A673 (cell line): ENCODE measurements at regions not wholly inside any gene's neighbourhood (a gene's known extent, or its start where the extent isn't known, plus 50 kb on each side); places are given as distances from the start of the nearest gene placed in this dataset.

Source experiments
- BruUV-seq: library from RNA; stranded (reverse); fragments of 400-500 nt; replicated peaks from 2 replicates; lab custom pipeline; 2021; lab: Mats Ljungman, UMichigan
- CTCF ChIA-PET: fragments of 300-600 bp; sonication (Branson Sonifier 250); formaldehyde crosslinking; loops from one replicate; lab custom pipeline; 2022; ENCODE audit warnings: antibody characterized with exemption; lab: Charles Lee
- POLR2A ChIA-PET: fragments of 300-600 bp; sonication (Branson Sonifier 250); formaldehyde crosslinking; loops from one replicate; lab custom pipeline; 2022; ENCODE audit warnings: antibody characterized with exemption; ENCODE audit not compliant: low non-redundant PET; lab: Charles Lee
- DNase-seq: peaks from one replicate; pipeline ENCODE4 v3.0.0-alpha.2; 2015; ENCODE audit warnings: low spot score
- H3K27ac ChIP-seq: fragments of 200-600 bp; sonication (generic); 2 replicates; pipeline ENCODE4 v1.5.1; 2016; ENCODE audit warnings: mixed run types, low read depth, mild to moderate bottlenecking, mixed read lengths, antibody characterized with exemption, low read length; ENCODE audit not compliant: poor library complexity, severe bottlenecking
- H3K27me3 ChIP-seq: fragments of 200-600 bp; sonication (generic); replicated peaks from 2 replicates; pipeline ENCODE4 v1.6.1; 2017; ENCODE audit warnings: mixed run types, low read depth, mild to moderate bottlenecking, mixed read lengths, antibody characterized with exemption, low read length; ENCODE audit not compliant: insufficient read depth, poor library complexity
- H3K36me3 ChIP-seq: fragments of 200-600 bp; sonication (generic); 2 replicates; pipeline ENCODE4 v1.6.1; 2016; ENCODE audit warnings: mixed run types, mild to moderate bottlenecking, mixed read lengths, antibody characterized with exemption, low read length; ENCODE audit not compliant: insufficient read depth, poor library complexity, severe bottlenecking
- H3K4me1 ChIP-seq: fragments of 200-600 bp; sonication (generic); 2 replicates; pipeline ENCODE4 v1.6.1; 2017; ENCODE audit warnings: mixed run types, mild to moderate bottlenecking, mixed read lengths, antibody characterized with exemption, low read length; ENCODE audit not compliant: insufficient read depth, poor library complexity, severe bottlenecking
- H3K4me3 ChIP-seq: fragments of 200-600 bp; sonication (generic); 2 replicates; pipeline ENCODE4 v1.5.1; 2016; ENCODE audit warnings: low read depth, mixed run types, mild to moderate bottlenecking, mixed read lengths, low read length; ENCODE audit not compliant: poor library complexity, severe bottlenecking
- H3K9me3 ChIP-seq: fragments of 200-600 bp; sonication (generic); 2 replicates; pipeline ENCODE4 v1.6.1; 2016; ENCODE audit warnings: mixed run types, low read depth, mild to moderate bottlenecking, mixed read lengths, antibody characterized with exemption, low read length; ENCODE audit not compliant: poor library complexity, severe bottlenecking
- EZH2 ChIP-seq: fragments of 200-600 bp; sonication (generic); IDR thresholded peaks from 2 replicates; pipeline ENCODE4 v1.6.1; 2017; ENCODE audit warnings: borderline replicate concordance, low read depth, mild to moderate bottlenecking, mixed read lengths, antibody characterized with exemption, low read length; ENCODE audit not compliant: poor library complexity, severe bottlenecking
- intact Hi-C: fragments of 100-400 bp; cut with micrococcal nuclease; formaldehyde crosslinking; loops from one replicate; pipeline ENCODE4 v1.10.0; 2022; ENCODE audit not compliant: unreplicated experiment
- TF ChIP-seq, protein P1 (sequence below): fragments of 300-800, 200-600 bp; sonication (generic); conservative IDR thresholded peaks from 2 replicates; pipeline ENCODE4 v1.5.1; 2017; ENCODE audit warnings: low read depth, mild to moderate bottlenecking, antibody characterized with exemption, low read length, moderate library complexity, mixed read lengths

DNA sequence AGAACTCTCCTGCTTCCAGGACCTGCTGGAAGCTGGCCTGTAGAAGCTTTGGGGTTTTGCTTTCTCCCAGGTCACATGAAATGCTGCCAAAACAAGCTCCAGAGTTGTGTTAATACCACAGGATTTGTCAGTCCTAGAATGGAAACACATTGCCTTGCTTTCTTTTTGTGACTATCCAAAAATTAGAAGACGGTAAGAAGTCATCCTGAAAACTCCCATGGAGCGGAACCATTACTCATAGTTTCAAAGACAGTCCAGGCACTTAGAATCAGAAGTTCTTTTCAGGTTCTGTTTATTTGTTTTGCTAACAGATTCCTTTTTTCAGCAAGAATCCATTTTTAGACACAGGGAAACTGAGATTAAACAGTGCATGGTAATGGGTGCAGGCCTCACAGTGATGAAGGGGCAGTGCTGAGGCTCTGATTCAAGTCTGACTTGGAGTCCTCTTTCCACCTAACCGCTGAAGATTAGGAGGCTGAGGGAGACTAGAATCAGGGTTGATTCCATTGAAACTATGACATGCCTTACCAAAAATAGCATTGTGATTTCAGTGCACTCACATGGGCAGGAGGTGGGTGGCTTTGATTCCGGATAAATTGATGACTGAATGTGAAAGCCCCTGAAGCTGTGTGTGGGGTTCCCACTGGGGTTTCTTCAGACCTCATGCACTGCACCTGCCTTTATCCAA lies 72.2 kb upstream of the NAA20 start:
- POLR2A ChIA-PET, result no interaction called here
- Histone ChIP-seq H3K4me1 (no peaks in the 10 kb centered on the region), H3K27me3 (no peaks in the 10 kb centered on the region), H3K4me3 (no peak overlapping the region), H3K36me3 (no peaks in the 10 kb centered on the region), H3K27ac (no peak overlapping the region), H3K9me3 (no peaks in the 10 kb centered on the region)
- TF ChIP-seq, protein P1, sequence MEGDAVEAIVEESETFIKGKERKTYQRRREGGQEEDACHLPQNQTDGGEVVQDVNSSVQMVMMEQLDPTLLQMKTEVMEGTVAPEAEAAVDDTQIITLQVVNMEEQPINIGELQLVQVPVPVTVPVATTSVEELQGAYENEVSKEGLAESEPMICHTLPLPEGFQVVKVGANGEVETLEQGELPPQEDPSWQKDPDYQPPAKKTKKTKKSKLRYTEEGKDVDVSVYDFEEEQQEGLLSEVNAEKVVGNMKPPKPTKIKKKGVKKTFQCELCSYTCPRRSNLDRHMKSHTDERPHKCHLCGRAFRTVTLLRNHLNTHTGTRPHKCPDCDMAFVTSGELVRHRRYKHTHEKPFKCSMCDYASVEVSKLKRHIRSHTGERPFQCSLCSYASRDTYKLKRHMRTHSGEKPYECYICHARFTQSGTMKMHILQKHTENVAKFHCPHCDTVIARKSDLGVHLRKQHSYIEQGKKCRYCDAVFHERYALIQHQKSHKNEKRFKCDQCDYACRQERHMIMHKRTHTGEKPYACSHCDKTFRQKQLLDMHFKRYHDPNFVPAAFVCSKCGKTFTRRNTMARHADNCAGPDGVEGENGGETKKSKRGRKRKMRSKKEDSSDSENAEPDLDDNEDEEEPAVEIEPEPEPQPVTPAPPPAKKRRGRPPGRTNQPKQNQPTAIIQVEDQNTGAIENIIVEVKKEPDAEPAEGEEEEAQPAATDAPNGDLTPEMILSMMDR, result no peak
- no peak for TF ChIP-seq EZH2
- no TSS peak for BruUV-seq
- no peak for DNase-seq
- intact Hi-C loops, result no loop called here
- CTCF ChIA-PET, result no interaction called here

DNA sequence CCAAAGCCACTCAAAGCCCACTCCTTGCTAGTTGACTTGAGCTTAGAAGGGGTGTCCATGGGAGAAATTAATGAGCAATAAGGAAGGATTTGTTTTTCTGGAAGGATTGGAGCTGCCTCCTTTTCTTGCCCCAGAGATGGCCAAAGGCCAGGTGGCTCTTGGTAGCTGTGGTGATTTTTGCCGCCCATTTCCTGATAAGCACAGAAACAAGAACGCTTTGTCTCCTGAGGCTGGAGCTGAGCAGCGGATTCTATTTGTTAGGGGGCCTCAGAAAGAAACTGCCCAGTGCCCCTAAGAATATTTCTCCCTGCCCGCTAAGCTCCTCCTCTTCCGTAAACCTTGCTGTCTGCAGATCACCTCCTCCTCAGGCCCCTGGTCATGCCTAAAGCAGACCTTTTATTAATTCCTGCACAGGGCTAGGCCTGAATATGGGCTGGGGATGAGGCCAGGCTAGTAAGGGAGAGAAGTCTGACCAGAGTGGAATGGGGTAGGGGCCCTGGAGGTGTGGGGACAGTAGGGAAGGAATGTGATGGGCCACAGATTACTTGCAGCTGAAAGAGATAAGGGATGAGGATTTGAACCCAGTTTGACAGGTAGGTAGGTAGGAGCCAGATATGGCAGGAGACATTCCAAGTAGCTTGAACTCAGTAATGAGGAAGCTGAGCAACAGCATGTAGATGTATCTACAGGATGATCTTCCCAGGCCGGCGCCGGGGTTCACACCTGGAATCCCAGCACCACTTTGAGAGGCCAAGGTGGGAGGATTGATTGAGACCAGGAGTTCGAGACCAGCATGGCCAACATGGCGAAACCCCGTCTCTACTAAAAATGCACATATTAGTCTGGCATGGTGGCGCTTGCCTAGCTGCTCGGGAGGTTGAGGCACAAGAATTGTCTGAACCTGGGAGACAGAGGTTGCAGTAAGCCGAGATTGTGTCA lies 71.2 kb upstream of the NAA20 start:
- POLR2A ChIA-PET, result no interaction called here
- H3K36me3 ChIP-seq, result no peaks in the 10 kb centered on the region
- CTCF ChIA-PET, result no interaction called here
- no peaks in the 10 kb centered on the region for H3K4me1 ChIP-seq
- H3K27me3 ChIP-seq, result no peaks in the 10 kb centered on the region
- no peak overlapping the region for H3K27ac ChIP-seq
- H3K9me3 ChIP-seq, result no peaks in the 10 kb centered on the region
- intact Hi-C loops, result no loop called here
- no peak for DNase-seq
- TF ChIP-seq EZH2, result no peak
- TF ChIP-seq, protein P1, result no peak
- no peak overlapping the region for H3K4me3 ChIP-seq
- no TSS peak for BruUV-seq

- ChIA-PET CTCF (no interaction called here), POLR2A (no interaction called here)
- no peak for TF ChIP-seq EZH2
- TF ChIP-seq, protein P1, result no peak
- Histone ChIP-seq H3K27ac (no peak overlapping the region), H3K27me3 (no peaks in the 10 kb centered on the region), H3K4me1 (no peaks in the 10 kb centered on the region), H3K4me3 (no peak overlapping the region), H3K36me3 (no peaks in the 10 kb centered on the region), H3K9me3 (no peaks in the 10 kb centered on the region)
- no peak for DNase-seq
- intact Hi-C loops, result no loop called here
- BruUV-seq, result no TSS peak
These were observed 69.4 kb upstream of the NAA20 start for GRCh38 chr20:19947611-19948264.
